H1 (cell line): ENCODE measurements at regions not wholly inside any gene's neighbourhood (a gene's known extent, or its start where the extent isn't known, plus 50 kb on each side); places are given as distances from the start of the nearest gene placed in this dataset.

Experiments
- CTCF ChIA-PET: fragments of 300-600 bp; sonication (Branson Sonifier 250); formaldehyde crosslinking; loops from one replicate; lab custom pipeline; 2021; ENCODE audit not compliant: partially characterized antibody; lab: Charles Lee
- POLR2A ChIA-PET: fragments of 300-600 bp; sonication (Branson Sonifier 250); formaldehyde crosslinking; loops from one replicate; lab custom pipeline; 2021; ENCODE audit warnings: inconsistent platforms; ENCODE audit not compliant: partially characterized antibody; lab: Charles Lee
- DNase-seq, 2 experiments: peaks; one replicate each; pipeline versions ENCODE4 v3.0.0 to v3.0.0-alpha.2; 2010 to 2022; ENCODE audit warnings: low spot score in 2 of 2, low read depth in 1 of 2, mixed read lengths in 1 of 2
- FAIRE-seq: peaks from 2 replicates; lab custom pipeline; 2011; peaks lifted over from hg19 to GRCh38; lab: Jason Lieb, UNC
- H2AFZ ChIP-seq: 2 replicates; pipeline ENCODE4 v1.8.1; 2012; ENCODE audit warnings: low read length, inconsistent platforms
- H2AK5ac ChIP-seq: 2 replicates; pipeline ENCODE4 v1.6.1; 2013; ENCODE audit warnings: low read depth, low read length
- H2BK120ac ChIP-seq: replicated peaks from 2 replicates; pipeline ENCODE3; 2013; ENCODE audit warnings: low read depth, low read length, inconsistent platforms
- H2BK12ac ChIP-seq: 2 replicates; pipeline ENCODE4 v1.6.1; 2013; ENCODE audit warnings: low read depth, low read length
- H2BK15ac ChIP-seq: 2 replicates; pipeline ENCODE4 v1.6.1; 2013; ENCODE audit warnings: low read length
- H2BK20ac ChIP-seq: 2 replicates; pipeline ENCODE4 v1.6.1; 2013; ENCODE audit warnings: low read length
- H2BK5ac ChIP-seq: 2 replicates; pipeline ENCODE4 v1.6.1; 2013; ENCODE audit warnings: low read depth, low read length
- H3K14ac ChIP-seq: 2 replicates; pipeline ENCODE4 v1.6.1; 2013; ENCODE audit warnings: inconsistent platforms; ENCODE audit not compliant: insufficient read length
- H3K18ac ChIP-seq: 2 replicates; pipeline ENCODE4 v1.6.1; 2013; ENCODE audit warnings: low read length; ENCODE audit errors: extremely low read depth
- H3K23ac ChIP-seq: 2 replicates; pipeline ENCODE4 v1.6.1; 2013; ENCODE audit warnings: inconsistent platforms; ENCODE audit not compliant: insufficient read length
- H3K23me2 ChIP-seq: 2 replicates; pipeline ENCODE4 v1.6.1; 2013; ENCODE audit warnings: low read depth, low read length
- H3K27ac ChIP-seq: 2 replicates; pipeline ENCODE4 v1.6.1; 2011; ENCODE audit warnings: low read depth, low read length, inconsistent platforms
- H3K27me3 ChIP-seq, 4 experiments: replicated peaks in 1 of 4; 1 replicate in 1 of 4; 2 replicates in 3 of 4; pipeline versions ENCODE4 v1.6.1 to v1.8.1; 2011 to 2013; ENCODE audit warnings: low read length in 3 of 4, mild to moderate bottlenecking in 3 of 4, inconsistent platforms in 2 of 4, mixed read lengths in 2 of 4, moderate library complexity in 1 of 4; ENCODE audit not compliant: control insufficient read depth in 3 of 4, insufficient read depth in 3 of 4; ENCODE audit errors: extremely low read depth in 1 of 4
- H3K36me3 ChIP-seq, 4 experiments: 2 replicates each; pipeline versions ENCODE4 v1.6.1 to v1.8.1; 2011 to 2013; ENCODE audit warnings: mild to moderate bottlenecking in 4 of 4, low read length in 3 of 4, moderate library complexity in 2 of 4, control low read depth in 1 of 4, inconsistent platforms in 1 of 4; ENCODE audit not compliant: insufficient read depth in 4 of 4, control insufficient read depth in 2 of 4
- H3K4ac ChIP-seq: replicated peaks from 2 replicates; pipeline ENCODE3; 2013; ENCODE audit warnings: low read length, low read depth, mixed read lengths, inconsistent platforms; ENCODE audit not compliant: insufficient read length
- H3K4me1 ChIP-seq, 4 experiments: replicated peaks in 1 of 4; 1 replicate in 1 of 4; 2 replicates in 3 of 4; pipeline versions ENCODE4 v1.6.1 to v1.8.1; 2011 to 2013; ENCODE audit warnings: low read length in 3 of 4, inconsistent platforms in 2 of 4, mixed read lengths in 1 of 4; ENCODE audit not compliant: insufficient read depth in 4 of 4, control insufficient read depth in 3 of 4
- H3K4me2 ChIP-seq, 2 experiments: 2 replicates each; pipeline versions ENCODE4 v1.6.1 to v1.8.1; 2011 to 2013; ENCODE audit warnings: low read depth in 2 of 2, low read length in 2 of 2, control low read depth in 1 of 2, inconsistent platforms in 1 of 2, mild to moderate bottlenecking in 1 of 2; ENCODE audit not compliant: insufficient read depth in 1 of 2
- H3K4me3 ChIP-seq, 4 experiments: fragments of 200-600, 300-600 bp in 1 of 4; sonication (generic), shearing (Covaris generic), sonication (Bioruptor Twin) in 1 of 4; 2 replicates each; pipeline versions ENCODE4 v1.5.1 to v1.8.1; 2011 to 2016; ENCODE audit warnings: low read length in 4 of 4, low read depth in 3 of 4, control low read depth in 2 of 4, inconsistent platforms in 2 of 4, mild to moderate bottlenecking in 2 of 4, mixed read lengths in 1 of 4, moderate library complexity in 1 of 4; ENCODE audit not compliant: insufficient read depth in 2 of 4; ENCODE audit errors: extremely low read depth in 1 of 4
- H3K56ac ChIP-seq: replicated peaks from 2 replicates; pipeline ENCODE3; 2013; ENCODE audit warnings: low read depth, mild to moderate bottlenecking, mixed read lengths, low read length, inconsistent platforms; ENCODE audit not compliant: insufficient read length
- H3K79me1 ChIP-seq: 2 replicates; pipeline ENCODE4 v1.6.1; 2013; ENCODE audit warnings: low read depth, low read length, control low read depth
- H3K79me2 ChIP-seq, 2 experiments: 2 replicates each; pipeline versions ENCODE4 v1.6.1 to v1.8.1; 2012 to 2013; ENCODE audit warnings: low read length in 2 of 2, mild to moderate bottlenecking in 2 of 2, inconsistent platforms in 1 of 2; ENCODE audit not compliant: insufficient read depth in 2 of 2, control insufficient read depth in 1 of 2
- H3K9ac ChIP-seq, 4 experiments: replicated peaks in 1 of 4; 1 replicate in 1 of 4; 2 replicates in 3 of 4; pipeline versions ENCODE4 v1.6.1 to v1.8.1; 2011 to 2013; ENCODE audit warnings: low read depth in 3 of 4, low read length in 3 of 4, control low read depth in 2 of 4, mild to moderate bottlenecking in 2 of 4, moderate library complexity in 2 of 4, inconsistent platforms in 1 of 4; ENCODE audit errors: extremely low read depth in 1 of 4
- H3K9me3 ChIP-seq, 2 experiments: 2 replicates each; pipeline versions ENCODE4 v1.6.1 to v1.8.1; 2012 to 2013; ENCODE audit warnings: mild to moderate bottlenecking in 2 of 2, moderate library complexity in 2 of 2, control low read depth in 1 of 2, inconsistent platforms in 1 of 2, low read depth in 1 of 2, low read length in 1 of 2, mixed read lengths in 1 of 2; ENCODE audit not compliant: insufficient read depth in 2 of 2
- H4K20me1 ChIP-seq, 2 experiments: replicated peaks in 1 of 2; 2 replicates each; pipeline versions ENCODE3 to v1.8.1; 2011 to 2013; ENCODE audit warnings: inconsistent platforms in 2 of 2, low read length in 2 of 2, mild to moderate bottlenecking in 1 of 2; ENCODE audit not compliant: insufficient read depth in 2 of 2, control insufficient read depth in 1 of 2
- H4K5ac ChIP-seq: 2 replicates; pipeline ENCODE4 v1.6.1; 2013; ENCODE audit warnings: low read length, low read depth, mixed read lengths, inconsistent platforms; ENCODE audit not compliant: insufficient read length
- H4K8ac ChIP-seq: 2 replicates; pipeline ENCODE4 v1.8.0; 2013; ENCODE audit warnings: mild to moderate bottlenecking, moderate library complexity, low read length, inconsistent platforms; ENCODE audit not compliant: insufficient read depth; ENCODE audit errors: extremely low read depth
- H4K91ac ChIP-seq: replicated peaks from 2 replicates; pipeline ENCODE3; 2013; ENCODE audit warnings: low read length, mixed read lengths, inconsistent platforms; ENCODE audit not compliant: insufficient read length
- CEBPB ChIP-seq: IDR thresholded peaks from 2 replicates; pipeline ENCODE4 v1.6.1; 2012; ENCODE audit warnings: low read depth, low read length
- CTCF ChIP-seq, 3 experiments: IDR thresholded peaks; 1 replicate in 2 of 3; 2 replicates in 1 of 3; pipeline versions ENCODE4 v1.5.1 to v1.6.1; 2011; ENCODE audit warnings: low read length in 3 of 3, mild to moderate bottlenecking in 3 of 3, inconsistent platforms in 2 of 3, low read depth in 1 of 3, moderate library complexity in 1 of 3; ENCODE audit not compliant: insufficient read depth in 1 of 3; ENCODE audit errors: control extremely low read depth in 1 of 3
- EZH2 ChIP-seq: fragments of 200-600 bp; sonication (generic); IDR thresholded peaks from 2 replicates; pipeline ENCODE4 v1.7.1; 2012; ENCODE audit warnings: low read depth, mild to moderate bottlenecking, moderate library complexity, low read length, inconsistent platforms; ENCODE audit not compliant: severe bottlenecking
- RAD21 ChIP-seq, 2 experiments: IDR thresholded peaks in 1 of 2; conservative IDR thresholded peaks in 1 of 2; 2 replicates each; pipeline ENCODE4 v1.6.1; 2011; ENCODE audit warnings: low read depth in 2 of 2, low read length in 2 of 2, improper control_type of control experiment in 1 of 2, inconsistent platforms in 1 of 2, mild to moderate bottlenecking in 1 of 2, moderate library complexity in 1 of 2
- ZNF274 ChIP-seq: IDR thresholded peaks from 2 replicates; pipeline ENCODE4 v1.7.0; 2012; ENCODE audit warnings: low read length, borderline replicate concordance; ENCODE audit errors: extremely low read depth
- WGBS, 2 experiments: shearing (Covaris generic) in 1 of 2; methylation state at CpG; one replicate each; pipeline versions ENCODE4 v1.1.6 to v1.1.7; 2013 to 2015; ENCODE audit warnings: low lambda C conversion rate in 2 of 2, mixed read lengths in 2 of 2, inconsistent platforms in 1 of 2, low coverage in 1 of 2, missing lambda C conversion rate in 1 of 2; ENCODE audit not compliant: insufficient replicate concordance in 2 of 2, insufficient coverage in 1 of 2, insufficient read length in 1 of 2; ENCODE audit errors: extremely low coverage in 1 of 2, missing lambda C conversion rate in 1 of 2; 5-methylcytosine and 5-hydroxymethylcytosine counted together

GRCh38 chr21:35204850-35205541 is 155.9 kb upstream of the RUNX1 start:
- no peaks in the 10 kb centered on the region for H3K27me3 ChIP-seq
- no peak overlapping the region for H2BK20ac ChIP-seq
- H2BK15ac ChIP-seq, result no peak overlapping the region
- H2BK5ac ChIP-seq, result no peak overlapping the region
- no peak overlapping the region for H3K4me3 ChIP-seq
- TF ChIP-seq EZH2, result no peak
- TF ChIP-seq CTCF (IDR thresholded peaks at IDR 0.05; ENCODE audit: control extremely low read depth in 1 of 3, insufficient read depth in 1 of 3, low read depth in 1 of 3, low read length in 3 of 3), result peak in 1 of 3 experiments; percentile 12; a peak in 2 of 4 replicates
- peak; percentile 22 to 36; a peak in 3 of 4 replicates for TF ChIP-seq RAD21 (IDR thresholded peaks at IDR 0.05 in 1 of 2, conservative IDR thresholded peaks at IDR 0.05 in 1 of 2; ENCODE audit: low read depth in 2 of 2, low read length in 2 of 2)
- TF ChIP-seq ZNF274, result no peak
- no peak for TF ChIP-seq CEBPB
- WGBS, 2 experiments, result 76% methylated on average over 19 of the region's 19 CpGs; no CpG with 5 or more reads in 1 of the 2 experiments
- FAIRE-seq (no peak), DNase-seq (no peak)
- H2BK120ac ChIP-seq, result no peak overlapping the region
- H2AK5ac ChIP-seq, result no peak overlapping the region
- no peaks in the 10 kb centered on the region for H3K79me1 ChIP-seq
- CTCF ChIA-PET, result interaction anchor here (0.6 to 2.4 kb wide), 9 partner anchors 8 to 317 kb away, joined by 3 to 11 read pairs (median 4); no protein-coding TSS in a partner anchor
- no peak overlapping the region for H4K91ac ChIP-seq
- peak overlapping the region; percentile 40; the same call in 1 of the 2 replicates for H2BK12ac ChIP-seq
- no peaks in the 10 kb centered on the region for H3K79me2 ChIP-seq
- no peaks in the 10 kb centered on the region; the same call in 1 of the 2 replicates for H3K23me2 ChIP-seq
- POLR2A ChIA-PET, result interaction anchor here (0.7 kb wide), 1 partner anchor 278 kb away, joined by 4 read pairs; no protein-coding TSS in a partner anchor
- H4K8ac ChIP-seq, result no peak overlapping the region
- H3K27ac ChIP-seq, result no peak overlapping the region
- no peaks in the 10 kb centered on the region for H4K20me1 ChIP-seq
- H3K9ac ChIP-seq, result no peak overlapping the region; a peak in 1 of 7 replicates
- H3K4me2 ChIP-seq, result no peak overlapping the region
- H3K56ac ChIP-seq, result no peak overlapping the region
- peak overlapping the region; percentile 27; the same call in 1 of the 2 replicates for H2AFZ ChIP-seq
- peaks cover 0 to 2% (median under 1%) of the 10 kb centered on the region in 4 experiments; a peak in 3 of 7 replicates for H3K4me1 ChIP-seq
- H3K4ac ChIP-seq, result no peak overlapping the region
- no peak overlapping the region for H3K14ac ChIP-seq
- H4K5ac ChIP-seq, result no peak overlapping the region
- H3K23ac ChIP-seq, result no peak overlapping the region
- H3K18ac ChIP-seq, result no peak overlapping the region
- H3K9me3 ChIP-seq, result no peaks in the 10 kb centered on the region
- H3K36me3 ChIP-seq, result no peaks in the 10 kb centered on the region
